GM19395 (cell line): ENCODE measurements at regions not wholly inside any gene's neighbourhood (a gene's known extent, or its start where the extent isn't known, plus 50 kb on each side); places are given as distances from the start of the nearest gene placed in this dataset.

Experiments
- ATAC-seq: cut with Tn5 transposase; IDR thresholded peaks from one replicate; pipeline ENCODE4 v1.9.1; 2021; ENCODE audit warnings: mild to moderate bottlenecking, moderate library complexity; ENCODE audit not compliant: unreplicated experiment

- ATAC-seq = no peak
Measured at GRCh38 chr20:19945732-19946670, 71.2 kb upstream of the NAA20 start.

- peak; percentile 72 for ATAC-seq
Measured at GRCh38 chr20:19947611-19948264, 69.4 kb upstream of the NAA20 start.

DNA sequence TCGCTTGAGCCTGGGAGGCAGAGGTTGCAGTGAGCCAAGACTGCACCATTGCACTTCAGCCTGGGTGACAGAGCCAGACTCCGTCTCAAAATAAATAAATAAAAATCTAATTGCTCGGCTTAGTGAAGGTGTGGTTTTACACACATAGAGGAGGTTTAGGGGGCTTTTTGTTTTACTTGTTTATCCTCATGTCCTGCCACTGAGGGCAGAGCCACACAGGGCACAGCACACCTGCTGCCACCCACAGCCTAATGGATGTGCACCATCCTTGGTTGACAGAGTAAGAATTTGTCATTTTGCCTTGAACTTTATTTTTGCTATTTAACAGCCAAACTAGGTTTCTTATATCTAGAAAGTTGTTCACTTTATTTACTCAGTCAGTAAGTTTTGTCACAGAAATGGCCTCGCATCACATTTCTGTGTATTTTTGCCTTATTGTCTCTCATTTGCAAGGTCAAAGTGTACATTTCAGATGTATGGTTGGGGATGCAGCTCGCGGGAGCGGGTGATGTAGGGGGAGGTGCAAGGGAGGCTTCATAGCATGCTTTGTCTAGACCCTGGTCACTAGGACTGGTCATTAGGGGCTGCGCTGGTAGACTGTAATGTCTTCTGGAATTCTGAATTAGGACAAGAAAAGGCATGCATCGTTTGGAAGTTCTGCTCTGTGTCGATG, 67.8 kb upstream of the NAA20 start:
- no peak for ATAC-seq

DNA sequence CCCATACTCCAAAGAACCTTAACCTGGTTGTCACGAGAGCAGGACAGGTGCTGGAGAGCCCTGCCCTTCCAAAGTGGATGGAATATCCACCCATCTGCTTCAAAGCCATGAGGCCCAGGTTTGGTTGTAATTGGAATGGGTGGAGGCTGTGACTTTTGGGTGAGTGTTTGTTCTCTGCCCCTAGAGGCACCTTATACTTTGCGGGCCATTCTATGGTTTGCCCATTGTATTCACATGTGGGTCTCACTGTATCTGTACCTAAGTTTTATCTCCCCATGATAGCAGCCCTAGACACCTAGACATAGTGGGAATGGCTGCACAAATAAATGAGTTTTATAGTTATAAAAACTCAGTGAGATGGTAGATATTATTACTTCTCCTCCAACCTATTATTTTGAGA, 67.1 kb upstream of the NAA20 start:
- no peak for ATAC-seq

DNA sequence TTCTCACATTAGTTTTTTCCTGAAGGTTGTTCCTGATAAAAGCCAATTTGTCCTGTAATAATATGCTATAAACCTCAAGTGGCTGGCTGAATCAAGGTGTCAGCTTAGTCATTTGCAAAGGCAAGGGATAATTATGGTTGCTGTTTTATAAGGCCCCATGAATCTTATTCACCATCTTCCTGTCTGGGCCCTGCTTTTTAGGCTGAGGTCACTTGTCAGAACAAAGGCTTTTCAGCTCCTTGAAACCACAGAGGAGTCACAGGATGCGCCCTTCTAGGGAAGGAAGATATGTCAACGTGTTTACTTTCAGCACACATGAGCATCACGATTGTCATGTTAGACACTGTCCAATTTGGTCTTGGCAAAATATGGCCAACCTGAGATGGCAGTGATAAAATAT, 64.8 kb upstream of the NAA20 start:
- ATAC-seq = no peak

DNA sequence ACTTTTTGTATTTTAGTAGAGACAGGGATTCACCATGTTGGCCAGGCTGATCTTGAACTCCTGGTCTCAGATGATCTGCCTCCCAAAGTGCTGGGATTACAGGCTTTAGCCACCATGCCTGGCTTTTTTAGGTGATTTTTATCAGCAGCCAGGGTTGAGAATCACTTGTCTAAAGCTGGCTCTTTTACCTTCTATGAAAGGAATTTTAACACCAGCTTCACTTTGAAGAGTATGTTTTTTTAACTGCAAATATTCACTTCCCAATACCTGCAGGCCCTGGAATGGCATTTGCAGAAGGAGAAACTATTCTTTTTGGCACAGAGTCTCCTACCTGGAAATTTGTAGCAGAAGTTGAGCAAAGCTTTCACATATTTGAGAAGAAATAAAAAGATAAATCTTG, 63.6 kb upstream of the NAA20 start:
- ATAC-seq = no peak

GRCh38 chr20:19956976-19957375, 60.2 kb upstream of the NAA20 start:
- ATAC-seq = no peak

GRCh38 chr20:19958219-19958618, 58.9 kb upstream of the NAA20 start:
- ATAC-seq = no peak

DNA sequence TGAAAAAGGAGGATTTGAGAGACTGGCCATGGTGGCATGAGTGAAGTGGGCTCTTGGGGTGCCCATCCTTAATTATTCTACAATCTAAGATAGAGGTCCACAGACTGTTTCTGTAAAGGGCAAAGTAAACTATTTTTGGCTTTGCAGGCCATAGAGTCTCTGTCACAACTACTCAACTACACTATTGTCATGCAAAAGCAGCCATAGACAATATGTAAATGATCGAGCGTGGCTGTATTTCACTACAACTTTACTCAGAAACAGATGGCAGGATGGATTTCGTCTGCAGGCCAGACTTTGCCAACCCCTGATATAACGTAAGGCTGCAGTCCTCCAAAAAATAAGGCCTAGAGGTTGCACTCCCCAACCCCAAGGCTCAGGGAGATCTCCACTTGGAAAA, 58.2 kb upstream of the NAA20 start:
- ATAC-seq = no peak

DNA sequence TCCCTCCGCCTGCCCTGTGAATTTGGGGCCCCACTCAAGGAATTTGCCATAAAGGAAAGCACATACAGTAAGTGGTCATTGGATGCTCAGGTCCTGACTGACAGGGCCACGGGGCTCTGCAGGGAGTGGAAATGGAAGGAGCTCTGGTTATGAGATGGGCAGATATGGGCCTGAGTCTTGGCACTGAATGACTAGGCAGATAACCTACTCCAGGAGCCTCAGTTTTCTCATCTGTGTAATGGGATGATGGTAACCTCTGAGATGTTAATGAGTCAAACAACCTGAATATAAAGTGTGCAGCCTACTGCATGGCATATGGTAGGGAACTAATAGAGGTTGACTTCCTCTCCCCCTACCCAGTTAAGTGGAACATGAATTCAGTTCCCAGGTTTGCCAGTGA, 56.4 kb upstream of the NAA20 start:
- ATAC-seq = no peak

DNA sequence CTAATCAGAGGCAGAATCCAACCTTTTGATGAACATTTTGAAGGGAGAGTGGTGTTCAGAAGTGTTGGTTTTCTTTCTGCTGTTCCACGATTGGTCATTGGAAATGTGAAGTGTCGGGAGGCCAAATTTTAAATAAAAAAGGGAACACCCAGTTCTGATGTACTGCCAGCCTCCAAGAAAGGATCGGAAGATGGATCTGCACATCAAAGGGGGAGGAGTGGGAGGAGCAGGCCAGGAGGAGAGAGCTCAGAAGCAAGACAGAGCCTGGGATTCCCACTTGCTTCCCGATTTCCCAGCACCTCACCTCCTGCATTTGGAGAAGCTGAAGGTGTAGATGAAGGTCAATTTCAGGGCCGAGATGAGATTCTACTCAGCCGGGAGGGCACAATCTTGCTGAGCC, 55.9 kb upstream of the NAA20 start:
- ATAC-seq = no peak

- ATAC-seq = no peak
Measured at GRCh38 chr20:19962958-19963357, 54.2 kb upstream of the NAA20 start.

DNA sequence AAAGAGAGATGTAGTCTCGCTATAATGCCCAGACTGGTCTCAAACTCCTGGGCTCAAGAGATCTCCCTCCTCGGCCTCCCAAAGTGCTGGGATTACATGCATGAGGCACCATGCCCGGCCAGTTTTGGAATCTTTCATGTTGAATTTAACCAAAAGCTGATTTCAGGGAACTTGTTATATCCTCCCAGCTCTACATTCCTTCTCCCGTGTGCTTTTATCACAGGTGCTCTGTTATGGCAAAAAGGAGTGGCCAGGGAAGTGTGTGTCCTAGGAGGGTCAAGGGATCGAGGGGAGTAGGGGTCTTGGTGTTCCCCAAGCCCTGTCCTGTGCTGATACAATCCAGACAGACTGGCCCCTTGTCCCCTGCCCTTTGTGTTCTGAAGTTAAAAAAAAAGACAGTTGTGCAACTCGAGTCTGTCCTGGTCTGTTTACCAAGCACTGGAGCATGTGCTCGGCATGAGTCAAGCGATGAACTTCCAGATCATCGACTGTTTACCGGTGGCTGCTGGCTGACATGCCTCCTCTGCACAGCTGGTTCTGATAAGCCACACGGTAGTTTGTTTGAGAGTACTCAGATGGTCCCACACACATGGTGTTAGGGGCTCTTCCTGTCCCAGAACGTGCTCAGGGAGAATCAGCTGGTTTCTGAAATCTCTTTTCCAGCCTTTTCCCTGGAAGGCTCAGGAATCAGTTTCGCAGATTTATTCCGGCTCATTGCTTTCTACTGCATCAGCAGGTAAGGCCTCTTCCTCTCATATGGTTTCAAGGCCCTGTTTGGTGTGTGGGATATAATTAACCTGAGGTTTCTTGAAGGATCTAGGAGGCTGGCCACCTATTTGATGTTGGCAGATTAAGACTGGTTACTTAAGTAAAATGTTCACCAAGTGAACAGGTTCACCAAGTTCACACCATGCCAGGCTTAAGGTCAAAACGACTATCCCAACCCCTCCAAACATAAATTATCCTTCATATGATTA, 52.6 kb upstream of the NAA20 start:
- no peak for ATAC-seq

DNA sequence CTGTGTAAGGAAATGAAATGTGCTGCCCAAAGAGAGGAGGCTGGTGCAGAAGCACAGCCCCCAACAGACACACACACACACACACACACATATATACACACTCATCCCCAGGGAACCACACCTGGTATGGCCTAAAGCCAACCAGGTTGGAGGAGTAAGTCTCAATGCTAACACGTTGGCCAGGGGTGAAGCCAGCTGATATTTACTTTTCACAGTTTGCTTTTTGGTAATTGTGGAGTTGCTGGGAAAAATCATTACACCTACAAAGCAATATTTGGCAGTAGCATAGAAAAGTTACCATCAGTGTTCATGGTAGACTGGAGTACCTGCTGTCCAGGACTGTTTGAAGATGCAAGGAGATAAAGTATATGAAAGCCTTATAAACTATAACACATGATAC, 50.3 kb upstream of the NAA20 start:
- no peak for ATAC-seq
